Endothelial cell (in vitro differentiated cells): ENCODE measurements at regions not wholly inside any gene's neighbourhood (a gene's known extent, or its start where the extent isn't known, plus 50 kb on each side); places are given as distances from the start of the nearest gene placed in this dataset.

Source experiments
- DNase-seq: peaks from one replicate; pipeline ENCODE4 v3.0.0; 2021; ENCODE audit warnings: low spot score
- H3K27ac Mint-ChIP-seq: one replicate; pipeline ENCODE4 v1.8.0; 2021; ENCODE audit warnings: mixed read lengths, inconsistent platforms; ENCODE audit not compliant: unreplicated experiment
- H3K27me3 Mint-ChIP-seq: one replicate; pipeline ENCODE4 v1.8.0; 2021; ENCODE audit warnings: mild to moderate bottlenecking, moderate library complexity, mixed read lengths, inconsistent platforms; ENCODE audit not compliant: unreplicated experiment
- H3K36me3 Mint-ChIP-seq: one replicate; pipeline ENCODE4 v1.8.0; 2021; ENCODE audit warnings: mild to moderate bottlenecking, low read depth, mixed read lengths, inconsistent platforms; ENCODE audit not compliant: unreplicated experiment
- H3K4me1 Mint-ChIP-seq: one replicate; pipeline ENCODE4 v1.8.0; 2021; ENCODE audit warnings: mild to moderate bottlenecking, mixed read lengths, inconsistent platforms; ENCODE audit not compliant: unreplicated experiment
- H3K4me3 Mint-ChIP-seq: one replicate; pipeline ENCODE4 v1.8.0; 2021; ENCODE audit warnings: mild to moderate bottlenecking, mixed read lengths, inconsistent platforms; ENCODE audit not compliant: unreplicated experiment
- H3K9me3 Mint-ChIP-seq: one replicate; pipeline ENCODE4 v1.8.0; 2021; ENCODE audit warnings: mixed read lengths, inconsistent platforms; ENCODE audit not compliant: unreplicated experiment
- TF ChIP-seq, protein P1 (sequence below): fragments of 200-600 bp; sonication (generic); IDR thresholded peaks from one replicate; pipeline ENCODE4 v1.5.0; 2021; ENCODE audit warnings: antibody characterized with exemption; ENCODE audit not compliant: unreplicated experiment

DNA sequence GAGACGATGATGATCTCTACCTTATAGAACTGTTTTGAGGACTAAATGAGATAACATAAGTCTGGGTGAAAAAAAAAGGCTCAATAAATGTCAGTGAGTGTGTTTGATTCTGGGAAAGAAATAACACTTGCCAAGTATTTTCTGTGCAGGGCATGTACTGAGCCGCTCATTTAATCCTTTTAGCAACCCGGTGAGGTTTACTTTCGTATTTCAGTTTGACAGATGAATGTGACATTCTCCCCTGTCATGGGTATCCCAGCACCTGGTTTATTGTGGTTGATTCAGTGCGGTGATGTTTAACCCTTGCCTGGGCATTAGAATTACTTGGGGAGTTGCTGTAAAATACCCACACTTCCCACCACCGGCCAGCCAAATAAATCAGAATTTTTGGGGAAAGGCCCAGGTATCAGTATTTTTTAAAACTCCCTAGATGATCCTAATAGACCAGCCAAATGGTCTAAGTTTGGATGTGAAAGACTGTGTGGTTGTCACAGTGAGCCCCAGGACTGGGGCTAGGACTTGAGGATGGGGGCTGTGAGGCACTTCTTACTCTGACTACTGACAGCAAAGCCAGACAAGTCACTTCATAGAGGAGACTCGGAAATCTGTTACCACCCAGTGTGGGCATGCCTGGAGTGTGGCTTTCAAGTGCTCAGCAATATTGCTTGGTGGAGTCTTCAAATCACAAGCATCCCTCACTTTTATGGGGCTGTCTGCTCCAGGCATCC, 100.2 kb upstream of the KCNG1 start:
- Mint-ChIP-seq H3K4me3 (no peak overlapping the region), H3K27ac (no peak overlapping the region), H3K27me3 (peaks cover 4% of the 10 kb centered on the region), H3K9me3 (no peaks in the 10 kb centered on the region), H3K36me3 (no peaks in the 10 kb centered on the region), H3K4me1 (peaks cover 4% of the 10 kb centered on the region)
- DNase-seq: no peak
- TF ChIP-seq, protein P1, sequence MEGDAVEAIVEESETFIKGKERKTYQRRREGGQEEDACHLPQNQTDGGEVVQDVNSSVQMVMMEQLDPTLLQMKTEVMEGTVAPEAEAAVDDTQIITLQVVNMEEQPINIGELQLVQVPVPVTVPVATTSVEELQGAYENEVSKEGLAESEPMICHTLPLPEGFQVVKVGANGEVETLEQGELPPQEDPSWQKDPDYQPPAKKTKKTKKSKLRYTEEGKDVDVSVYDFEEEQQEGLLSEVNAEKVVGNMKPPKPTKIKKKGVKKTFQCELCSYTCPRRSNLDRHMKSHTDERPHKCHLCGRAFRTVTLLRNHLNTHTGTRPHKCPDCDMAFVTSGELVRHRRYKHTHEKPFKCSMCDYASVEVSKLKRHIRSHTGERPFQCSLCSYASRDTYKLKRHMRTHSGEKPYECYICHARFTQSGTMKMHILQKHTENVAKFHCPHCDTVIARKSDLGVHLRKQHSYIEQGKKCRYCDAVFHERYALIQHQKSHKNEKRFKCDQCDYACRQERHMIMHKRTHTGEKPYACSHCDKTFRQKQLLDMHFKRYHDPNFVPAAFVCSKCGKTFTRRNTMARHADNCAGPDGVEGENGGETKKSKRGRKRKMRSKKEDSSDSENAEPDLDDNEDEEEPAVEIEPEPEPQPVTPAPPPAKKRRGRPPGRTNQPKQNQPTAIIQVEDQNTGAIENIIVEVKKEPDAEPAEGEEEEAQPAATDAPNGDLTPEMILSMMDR: no peak

DNA sequence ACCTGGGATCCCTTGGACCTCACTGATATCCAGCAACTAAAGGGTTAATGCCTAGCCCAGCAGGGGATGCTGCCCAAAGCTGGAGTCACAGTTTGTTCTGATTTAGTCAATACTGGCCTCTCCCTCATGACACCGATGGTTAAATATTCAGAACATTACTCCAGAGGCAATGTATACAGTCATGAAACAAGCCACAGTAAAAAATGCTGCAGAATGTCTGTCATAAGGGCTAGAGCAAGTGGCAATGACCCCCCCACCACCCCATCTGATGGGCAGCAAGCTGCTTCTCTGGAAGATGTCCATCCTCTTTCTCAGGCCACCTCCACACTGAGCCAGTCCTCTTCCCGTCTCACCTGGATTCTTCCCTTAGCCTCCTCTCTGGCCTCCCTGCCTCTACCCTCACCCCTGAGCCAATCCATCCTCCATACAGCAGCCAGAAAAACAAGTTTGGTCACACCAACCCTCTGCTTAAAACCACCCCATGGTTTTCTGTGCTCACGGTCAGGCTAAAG, 99.0 kb upstream of the KCNG1 start:
- peaks cover 4% of the 10 kb centered on the region for H3K4me1 Mint-ChIP-seq
- H3K27ac Mint-ChIP-seq: no peak overlapping the region
- no peaks in the 10 kb centered on the region for H3K9me3 Mint-ChIP-seq
- DNase-seq: no peak
- no peaks in the 10 kb centered on the region for H3K36me3 Mint-ChIP-seq
- no peak overlapping the region for H3K4me3 Mint-ChIP-seq
- peaks cover 7% of the 10 kb centered on the region for H3K27me3 Mint-ChIP-seq
- TF ChIP-seq, protein P1: no peak

DNA sequence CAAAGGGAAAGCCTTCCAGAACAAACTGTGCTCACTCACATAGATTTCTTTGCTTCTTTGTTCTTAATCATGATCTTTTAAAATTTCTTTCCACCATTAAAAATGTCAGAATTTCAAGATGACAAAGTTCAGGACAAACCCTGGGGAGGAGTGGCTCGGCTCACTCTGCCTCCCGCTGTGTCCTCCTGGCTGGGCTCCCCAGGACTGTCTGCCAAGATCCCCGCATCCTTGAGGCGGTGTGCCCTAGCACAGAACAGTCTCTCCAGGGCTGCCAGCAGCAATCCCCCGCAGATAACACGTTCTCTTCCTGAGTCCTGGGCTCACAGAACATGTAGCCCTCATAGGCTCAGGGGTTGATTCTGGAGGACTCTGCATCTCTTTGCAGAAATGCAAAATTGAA, 98.4 kb upstream of the KCNG1 start:
- Mint-ChIP-seq H3K27me3 (peaks cover 8% of the 10 kb centered on the region), H3K9me3 (no peaks in the 10 kb centered on the region), H3K36me3 (no peaks in the 10 kb centered on the region), H3K27ac (no peak overlapping the region), H3K4me1 (peaks cover 4% of the 10 kb centered on the region), H3K4me3 (no peak overlapping the region)
- no peak for DNase-seq
- TF ChIP-seq, protein P1: no peak

DNA sequence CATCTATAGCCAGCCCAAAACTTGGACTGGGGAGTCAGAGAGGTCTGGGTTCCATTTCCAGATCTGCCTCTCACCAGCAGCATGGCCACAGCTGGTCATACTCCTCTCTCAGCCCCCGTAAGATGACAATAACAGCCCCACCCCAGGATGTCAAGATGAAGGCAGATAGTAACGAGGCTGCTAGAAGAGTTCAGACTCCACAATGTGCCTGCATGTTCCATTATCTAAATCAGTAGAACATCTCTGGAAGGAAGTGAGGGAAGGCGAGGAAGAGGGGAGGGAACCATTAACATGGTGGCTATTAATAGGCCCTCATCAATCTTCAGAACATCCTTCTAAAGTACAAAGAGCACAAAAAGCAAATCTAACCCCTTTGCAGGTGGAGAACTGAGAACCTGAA, 98.0 kb upstream of the KCNG1 start:
- no peak overlapping the region for H3K4me3 Mint-ChIP-seq
- H3K27ac Mint-ChIP-seq: no peak overlapping the region
- peaks cover 8% of the 10 kb centered on the region for H3K27me3 Mint-ChIP-seq
- TF ChIP-seq, protein P1: no peak
- H3K36me3 Mint-ChIP-seq: no peaks in the 10 kb centered on the region
- peaks cover 4% of the 10 kb centered on the region for H3K4me1 Mint-ChIP-seq
- DNase-seq: no peak
- no peaks in the 10 kb centered on the region for H3K9me3 Mint-ChIP-seq

DNA sequence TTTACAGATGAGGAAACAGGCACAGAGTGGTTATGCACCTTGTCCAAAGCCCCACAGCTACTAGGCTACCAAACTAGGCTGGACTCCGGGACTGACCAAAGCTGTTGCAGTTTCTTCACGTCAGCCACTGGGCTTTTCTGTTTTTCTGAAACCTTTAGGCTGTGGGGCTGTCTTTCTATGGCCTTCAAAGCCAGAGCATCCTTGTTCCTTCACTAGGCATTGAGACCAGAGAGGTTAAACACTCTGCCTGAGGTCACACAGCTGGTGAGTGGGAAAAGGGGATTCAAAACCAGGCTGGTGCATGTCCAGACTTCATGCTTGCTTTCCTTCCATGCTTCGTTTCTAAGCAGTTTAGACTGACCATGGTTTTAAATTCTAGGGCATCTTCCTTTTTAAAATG, 97.5 kb upstream of the KCNG1 start:
- Mint-ChIP-seq H3K27me3 (peaks cover 8% of the 10 kb centered on the region), H3K27ac (no peak overlapping the region), H3K4me1 (peaks cover 4% of the 10 kb centered on the region), H3K4me3 (no peak overlapping the region), H3K36me3 (no peaks in the 10 kb centered on the region), H3K9me3 (no peaks in the 10 kb centered on the region)
- TF ChIP-seq, protein P1: no peak
- no peak for DNase-seq
